MM.1S (cell line): ENCODE measurements at regions not wholly inside any gene's neighbourhood (a gene's known extent, or its start where the extent isn't known, plus 50 kb on each side); places are given as distances from the start of the nearest gene placed in this dataset.

ENCODE experiments used
- DNase-seq: peaks from one replicate; pipeline ENCODE4 v3.0.0-alpha.2; 2015
- H2AFZ ChIP-seq: fragments of 300-600 bp; sonication (generic); 2 replicates; pipeline ENCODE4 v1.6.0; 2016; ENCODE audit warnings: antibody characterized with exemption, low read length
- H3F3A ChIP-seq: fragments of 300-600 bp; sonication (generic); 2 replicates; pipeline ENCODE4 v1.6.1; 2016; ENCODE audit warnings: mild to moderate bottlenecking, antibody characterized with exemption, low read length, moderate library complexity, mixed read lengths; ENCODE audit not compliant: insufficient read depth
- H3K27ac ChIP-seq: fragments of 300-600 bp; sonication (generic); 2 replicates; pipeline ENCODE4 v1.5.1; 2016; ENCODE audit warnings: mild to moderate bottlenecking, low read length
- H3K27me3 ChIP-seq: fragments of 300-600 bp; sonication (generic); replicated peaks from 2 replicates; pipeline ENCODE4 v1.6.0; 2016; ENCODE audit warnings: low read length; ENCODE audit not compliant: insufficient read depth
- H3K36me3 ChIP-seq: fragments of 300-600 bp; sonication (generic); replicated peaks from 2 replicates; pipeline ENCODE4 v1.6.1; 2016; ENCODE audit warnings: mild to moderate bottlenecking, low read length, mixed read lengths; ENCODE audit not compliant: insufficient read depth
- H3K4me1 ChIP-seq: fragments of 300-600 bp; sonication (generic); 2 replicates; pipeline ENCODE4 v1.6.1; 2016; ENCODE audit warnings: low read length, mixed read lengths
- H3K4me2 ChIP-seq: fragments of 300-600 bp; sonication (generic); 2 replicates; pipeline ENCODE4 v1.6.0; 2016; ENCODE audit warnings: low read depth, low read length
- H3K4me3 ChIP-seq: fragments of 300-600 bp; sonication (generic); 2 replicates; pipeline ENCODE4 v1.5.1; 2016; ENCODE audit warnings: low read length, mixed read lengths
- H3K79me2 ChIP-seq: fragments of 300-600 bp; sonication (generic); 2 replicates; pipeline ENCODE4 v1.6.1; 2016; ENCODE audit warnings: mixed run types, low read length, mixed read lengths
- H3K9ac ChIP-seq: fragments of 300-600 bp; sonication (generic); 2 replicates; pipeline ENCODE4 v1.6.1; 2016; ENCODE audit warnings: low read length, mixed read lengths
- H3K9me2 ChIP-seq: fragments of 300-600 bp; sonication (generic); replicated peaks from 2 replicates; pipeline ENCODE4 v1.6.1; 2016; ENCODE audit warnings: mild to moderate bottlenecking, low read length, mixed read lengths; ENCODE audit not compliant: insufficient read depth
- H3K9me3 ChIP-seq: fragments of 300-600 bp; sonication (generic); replicated peaks from 2 replicates; pipeline ENCODE4 v1.6.1; 2016; ENCODE audit warnings: mild to moderate bottlenecking, low read length, mixed read lengths; ENCODE audit not compliant: insufficient read depth
- H4K20me1 ChIP-seq: fragments of 300-600 bp; sonication (generic); 2 replicates; pipeline ENCODE4 v1.6.1; 2016; ENCODE audit warnings: mild to moderate bottlenecking, low read length, moderate library complexity, mixed read lengths; ENCODE audit not compliant: insufficient read depth
- CTCF ChIP-seq: fragments of 300-600 bp; sonication (generic); IDR thresholded peaks from 2 replicates; pipeline ENCODE4 v1.5.1; 2016; ENCODE audit warnings: antibody characterized with exemption, low read length, mixed read lengths
- EZH2 ChIP-seq: fragments of 300-600 bp; sonication (generic); optimal IDR thresholded peaks from 2 replicates; pipeline ENCODE3; 2017; ENCODE audit warnings: low read depth, mild to moderate bottlenecking, antibody characterized with exemption, low read length, mixed read lengths
- EZH2phosphoT487 ChIP-seq: fragments of 300-600 bp; sonication (generic); IDR thresholded peaks from 2 replicates; pipeline ENCODE4 v1.6.1; 2018; ENCODE audit warnings: antibody characterized with exemption, low read length

GRCh38 chr1:94355485-94355980 lies 62.7 kb upstream of the ABCD3 start:
- Histone ChIP-seq H3K4me2 (no peak overlapping the region), H3K27ac (no peak overlapping the region), H3K36me3 (no peaks in the 10 kb centered on the region), H3K9me3 (no peaks in the 10 kb centered on the region), H3K9me2 (no peaks in the 10 kb centered on the region), H3F3A (no peaks in the 10 kb centered on the region), H3K79me2 (no peaks in the 10 kb centered on the region), H3K4me1 (no peaks in the 10 kb centered on the region), H4K20me1 (no peaks in the 10 kb centered on the region), H2AFZ (no peak overlapping the region), H3K27me3 (no peaks in the 10 kb centered on the region), H3K4me3 (no peak overlapping the region), H3K9ac (no peak overlapping the region)
- TF ChIP-seq EZH2 (no peak), EZH2phosphoT487 (no peak), CTCF (no peak)
- DNase-seq, result no peak

GRCh38 chr1:94351481-94351880 lies 66.7 kb upstream of the ABCD3 start:
- H3K4me2 ChIP-seq, result no peak overlapping the region
- no peaks in the 10 kb centered on the region for H3K9me3 ChIP-seq
- no peaks in the 10 kb centered on the region for H3K9me2 ChIP-seq
- H3K79me2 ChIP-seq, result no peaks in the 10 kb centered on the region
- H3K36me3 ChIP-seq, result no peaks in the 10 kb centered on the region
- H2AFZ ChIP-seq, result no peak overlapping the region
- DNase-seq, result no peak
- no peaks in the 10 kb centered on the region for H3K27me3 ChIP-seq
- H3K27ac ChIP-seq, result no peak overlapping the region
- H4K20me1 ChIP-seq, result no peaks in the 10 kb centered on the region
- no peak overlapping the region for H3K4me3 ChIP-seq
- TF ChIP-seq EZH2phosphoT487 (no peak), CTCF (no peak), EZH2 (no peak)
- H3F3A ChIP-seq, result no peaks in the 10 kb centered on the region
- no peaks in the 10 kb centered on the region for H3K4me1 ChIP-seq
- no peak overlapping the region for H3K9ac ChIP-seq

DNA sequence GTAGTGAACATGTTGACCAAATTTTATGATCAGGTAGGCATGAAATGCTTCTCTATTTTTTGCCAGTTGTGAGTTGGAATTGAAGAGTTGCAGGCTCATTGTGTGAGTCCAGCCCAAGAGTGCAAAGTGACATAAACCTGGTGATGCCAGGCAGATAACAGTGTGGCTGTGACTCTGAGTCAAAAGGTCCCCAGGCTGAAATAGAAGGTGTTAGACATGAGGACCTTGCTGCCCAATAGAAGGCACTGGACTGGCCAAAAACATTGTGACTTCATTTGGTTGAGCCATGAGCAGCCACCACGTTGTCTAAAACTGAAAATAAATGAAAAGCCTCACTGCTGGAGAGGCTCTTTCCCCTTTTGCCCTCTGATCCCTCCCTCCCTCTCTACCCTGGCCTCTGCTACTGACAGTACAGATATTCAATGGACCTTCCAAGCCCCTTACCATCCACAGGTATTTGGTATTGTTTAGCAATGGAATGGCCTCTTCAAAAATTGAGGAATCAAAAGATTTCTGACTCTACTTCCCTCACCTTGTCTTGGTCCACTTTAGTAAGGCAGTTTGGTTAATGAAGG lies 67.8 kb upstream of the ABCD3 start:
- Histone ChIP-seq H3K4me3 (no peak overlapping the region), H3K4me2 (no peak overlapping the region), H2AFZ (no peak overlapping the region), H3K4me1 (no peaks in the 10 kb centered on the region), H3K27ac (no peak overlapping the region), H4K20me1 (no peaks in the 10 kb centered on the region), H3K9ac (no peak overlapping the region), H3K36me3 (no peaks in the 10 kb centered on the region), H3F3A (no peaks in the 10 kb centered on the region), H3K9me3 (no peaks in the 10 kb centered on the region), H3K27me3 (no peaks in the 10 kb centered on the region), H3K79me2 (no peaks in the 10 kb centered on the region), H3K9me2 (no peaks in the 10 kb centered on the region)
- DNase-seq, result no peak
- TF ChIP-seq EZH2phosphoT487 (no peak), EZH2 (no peak), CTCF (no peak)
